Right atrium auricular region (tissue), 2 donors: ENCODE measurements at regions not wholly inside any gene's neighbourhood (a gene's known extent, or its start where the extent isn't known, plus 50 kb on each side); places are given as distances from the start of the nearest gene placed in this dataset.

Experiments used
- DNase-seq: peaks from one replicate; pipeline ENCODE4 v3.0.0-alpha.2; 2019; ENCODE audit warnings: low spot score
- H3K27ac ChIP-seq, 2 donors: fragments of 200-600 bp; sonication (generic); 1 replicate in 1 of 2; 2 replicates in 1 of 2; pipeline ENCODE4 v1.5.1; 2016 to 2019
- H3K27me3 ChIP-seq, 2 donors: fragments of 200-600 bp; sonication (generic); one replicate each; pipeline versions ENCODE4 v1.5.1 to v1.6.0; 2017 to 2019
- H3K36me3 ChIP-seq: fragments of 200-600 bp; sonication (generic); one replicate; pipeline ENCODE4 v1.5.1; 2016
- H3K4me1 ChIP-seq, 2 donors: fragments of 200-600 bp; sonication (generic); one replicate each; pipeline versions ENCODE4 v1.5.1 to v1.6.0; 2017 to 2019
- H3K4me3 ChIP-seq, 2 donors: fragments of 200-600 bp; sonication (generic); 1 replicate in 1 of 2; 2 replicates in 1 of 2; pipeline ENCODE4 v1.5.1; 2017 to 2019; ENCODE audit warnings: mild to moderate bottlenecking in 1 of 2, moderate library complexity in 1 of 2
- H3K9me3 ChIP-seq, 2 donors: fragments of 200-600 bp; sonication (generic); one replicate each; pipeline ENCODE4 v1.5.1; 2019
- TF ChIP-seq, protein P1 (sequence below), 2 donors: fragments of 200-600 bp; sonication (generic); IDR thresholded peaks; one replicate each; pipeline ENCODE4 v1.5.1; 2019; ENCODE audit warnings: antibody characterized with exemption in 2 of 2

DNA sequence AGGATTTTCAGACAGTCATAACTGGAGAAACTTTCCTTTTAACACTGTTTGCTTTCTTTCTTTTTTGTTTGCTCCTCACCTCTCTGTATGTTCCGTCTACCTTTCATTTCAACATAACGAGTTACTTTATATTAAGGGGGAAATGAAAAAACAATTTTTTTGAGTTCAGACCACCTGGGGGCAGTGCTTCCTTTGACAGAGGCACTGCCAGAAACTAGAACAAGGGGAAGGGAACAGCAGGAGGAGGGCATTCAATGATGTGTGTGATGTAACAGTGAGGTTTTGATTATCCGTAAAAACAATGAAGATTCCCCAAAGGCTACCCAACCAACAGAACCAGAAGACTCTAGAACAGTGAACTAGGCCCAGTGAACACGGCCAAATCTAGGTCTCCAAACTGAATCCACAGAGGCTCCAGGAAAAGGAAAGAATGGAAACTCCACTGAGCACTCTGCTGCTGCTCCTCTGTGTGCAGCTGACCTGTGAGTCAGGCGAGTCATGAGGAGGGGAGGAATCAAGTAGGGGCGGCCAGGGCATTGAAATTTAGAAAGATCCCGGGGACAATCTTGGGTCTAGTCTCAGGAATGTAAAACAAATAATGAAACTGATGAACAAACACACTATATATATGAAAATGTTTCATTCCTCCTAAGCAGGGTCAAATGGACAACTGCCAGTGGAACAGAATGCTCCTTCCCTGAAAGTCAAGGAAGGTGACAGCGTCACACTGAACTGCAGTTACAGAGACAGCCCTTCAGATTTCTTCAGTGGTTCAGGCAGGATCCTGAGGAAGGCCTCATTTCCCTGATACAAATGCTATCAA lies 323.5 kb downstream of the DAD1 start:
- H3K4me3 ChIP-seq = no peak overlapping the region
- H3K27ac ChIP-seq = no peak overlapping the region
- H3K9me3 ChIP-seq = no peaks in the 10 kb centered on the region
- H3K4me1 ChIP-seq = no peaks in the 10 kb centered on the region
- no peak for DNase-seq
- H3K27me3 ChIP-seq = no peaks in the 10 kb centered on the region
- no peaks in the 10 kb centered on the region for H3K36me3 ChIP-seq
- TF ChIP-seq, protein P1, sequence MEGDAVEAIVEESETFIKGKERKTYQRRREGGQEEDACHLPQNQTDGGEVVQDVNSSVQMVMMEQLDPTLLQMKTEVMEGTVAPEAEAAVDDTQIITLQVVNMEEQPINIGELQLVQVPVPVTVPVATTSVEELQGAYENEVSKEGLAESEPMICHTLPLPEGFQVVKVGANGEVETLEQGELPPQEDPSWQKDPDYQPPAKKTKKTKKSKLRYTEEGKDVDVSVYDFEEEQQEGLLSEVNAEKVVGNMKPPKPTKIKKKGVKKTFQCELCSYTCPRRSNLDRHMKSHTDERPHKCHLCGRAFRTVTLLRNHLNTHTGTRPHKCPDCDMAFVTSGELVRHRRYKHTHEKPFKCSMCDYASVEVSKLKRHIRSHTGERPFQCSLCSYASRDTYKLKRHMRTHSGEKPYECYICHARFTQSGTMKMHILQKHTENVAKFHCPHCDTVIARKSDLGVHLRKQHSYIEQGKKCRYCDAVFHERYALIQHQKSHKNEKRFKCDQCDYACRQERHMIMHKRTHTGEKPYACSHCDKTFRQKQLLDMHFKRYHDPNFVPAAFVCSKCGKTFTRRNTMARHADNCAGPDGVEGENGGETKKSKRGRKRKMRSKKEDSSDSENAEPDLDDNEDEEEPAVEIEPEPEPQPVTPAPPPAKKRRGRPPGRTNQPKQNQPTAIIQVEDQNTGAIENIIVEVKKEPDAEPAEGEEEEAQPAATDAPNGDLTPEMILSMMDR (IDR thresholded peaks at IDR 0.05) = no peak

DNA sequence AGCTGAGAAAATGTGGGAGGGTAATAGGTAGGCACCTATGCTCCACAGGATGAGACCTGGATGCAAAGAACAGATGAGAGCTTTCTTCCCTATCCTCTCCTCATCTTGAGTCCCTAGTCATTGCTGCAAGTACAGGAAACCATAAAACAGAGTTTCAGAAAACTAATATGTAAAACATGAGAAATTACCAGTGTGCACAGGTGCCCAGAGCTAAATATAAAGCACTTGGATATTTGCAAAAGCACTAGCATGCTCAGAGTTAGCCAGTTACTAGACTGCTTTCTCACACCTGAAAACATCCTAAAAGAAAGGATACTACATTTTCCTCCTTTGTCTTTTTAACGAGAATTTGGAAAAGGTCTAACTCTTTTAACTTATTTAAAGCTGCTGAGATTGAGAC lies 324.3 kb downstream of the DAD1 start:
- TF ChIP-seq, protein P1 (IDR thresholded peaks at IDR 0.05) = no peak
- no peaks in the 10 kb centered on the region for H3K36me3 ChIP-seq
- no peak for DNase-seq
- no peak overlapping the region for H3K27ac ChIP-seq
- no peaks in the 10 kb centered on the region for H3K27me3 ChIP-seq
- H3K9me3 ChIP-seq = no peaks in the 10 kb centered on the region
- no peak overlapping the region for H3K4me3 ChIP-seq
- no peaks in the 10 kb centered on the region for H3K4me1 ChIP-seq

DNA sequence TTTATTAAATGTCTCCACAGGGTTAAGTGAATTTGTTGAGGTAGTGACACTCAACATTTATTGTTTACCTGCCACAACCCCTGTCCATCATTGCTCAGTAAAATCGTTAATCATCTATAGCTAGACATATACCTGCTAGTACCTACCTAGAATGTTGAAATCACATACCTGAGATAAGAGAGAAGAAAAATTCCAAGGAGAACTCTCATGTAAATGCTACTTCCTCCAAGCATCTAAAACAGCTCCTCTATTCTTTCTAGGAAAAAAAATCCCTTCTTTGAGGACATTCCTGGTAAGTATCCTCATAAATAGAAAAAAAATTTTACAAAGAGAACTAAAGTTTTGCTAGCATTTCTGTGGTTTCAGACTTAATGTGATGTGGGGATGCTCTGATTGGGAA lies 325.1 kb downstream of the DAD1 start:
- H3K4me1 ChIP-seq = no peaks in the 10 kb centered on the region
- H3K27ac ChIP-seq = no peak overlapping the region
- DNase-seq = no peak
- H3K4me3 ChIP-seq = no peak overlapping the region
- TF ChIP-seq, protein P1 (IDR thresholded peaks at IDR 0.05) = no peak
- H3K36me3 ChIP-seq = no peaks in the 10 kb centered on the region
- H3K9me3 ChIP-seq = no peaks in the 10 kb centered on the region
- H3K27me3 ChIP-seq = no peaks in the 10 kb centered on the region

DNA sequence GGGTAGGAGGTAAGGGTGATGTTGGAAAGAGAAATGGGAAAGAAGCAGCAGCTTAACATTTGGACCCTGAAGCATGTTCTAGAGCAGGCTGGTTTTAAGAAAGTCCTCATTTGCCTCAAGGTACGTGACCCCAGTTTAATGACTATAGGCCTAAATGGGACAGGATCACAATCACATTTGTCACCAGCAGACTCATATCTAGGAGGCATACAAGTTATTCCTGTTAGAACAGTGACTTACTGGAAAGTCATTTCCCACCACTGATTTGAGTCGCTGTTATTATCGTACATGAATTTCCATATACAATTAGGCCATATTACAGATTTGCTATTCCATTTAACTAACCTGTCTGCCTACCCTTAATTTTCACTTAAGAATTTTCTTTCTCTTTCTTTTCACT lies 326.1 kb downstream of the DAD1 start:
- DNase-seq = no peak
- Histone ChIP-seq H3K27me3 (no peaks in the 10 kb centered on the region), H3K4me1 (no peaks in the 10 kb centered on the region), H3K9me3 (no peaks in the 10 kb centered on the region), H3K27ac (no peak overlapping the region), H3K36me3 (no peaks in the 10 kb centered on the region), H3K4me3 (no peak overlapping the region)
- TF ChIP-seq, protein P1 (IDR thresholded peaks at IDR 0.05) = no peak

DNA sequence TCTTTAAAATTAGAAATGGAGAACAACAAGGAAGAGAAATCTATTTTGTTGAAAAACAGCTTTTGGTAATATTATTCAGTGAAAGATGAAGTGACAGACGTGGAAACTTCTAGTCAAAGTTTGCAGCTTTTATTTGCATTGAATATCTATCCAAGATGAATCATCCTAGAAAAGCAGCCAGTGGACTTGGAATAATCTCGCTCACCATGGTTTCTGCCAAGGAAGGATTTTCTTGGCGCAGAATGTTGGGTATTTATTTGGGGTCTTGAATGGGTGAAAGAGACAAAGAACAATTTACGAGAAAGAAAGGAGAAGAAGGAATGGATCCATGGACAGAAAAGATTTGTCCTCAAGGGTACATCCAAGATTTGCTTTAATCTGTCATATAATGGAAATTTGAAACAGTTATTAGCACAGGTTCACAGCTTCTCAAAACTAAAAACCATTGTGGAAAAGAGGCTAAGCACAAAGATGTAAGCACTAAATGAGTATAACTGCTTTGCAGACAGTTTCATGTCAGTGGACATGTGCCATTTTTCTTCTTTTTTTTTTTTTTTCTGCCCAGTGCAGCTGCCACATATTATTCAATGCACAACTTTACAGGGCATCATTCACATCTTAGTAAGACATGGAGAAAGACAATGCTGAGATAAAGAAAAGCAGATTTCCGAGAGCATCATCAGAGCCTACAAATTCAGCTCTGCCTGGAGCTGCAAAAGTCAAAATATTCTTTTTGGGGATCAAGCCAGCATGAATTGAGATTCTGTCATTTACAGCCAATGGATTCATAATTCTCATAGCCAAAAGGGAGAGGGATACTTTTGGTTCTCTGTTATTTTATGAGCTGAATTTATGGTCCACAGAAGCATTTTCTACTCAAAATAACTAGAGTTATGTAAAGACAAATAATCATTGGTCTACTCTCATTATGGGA lies 333.7 kb downstream of the DAD1 start:
- no peaks in the 10 kb centered on the region for H3K36me3 ChIP-seq
- H3K9me3 ChIP-seq = no peaks in the 10 kb centered on the region
- H3K27me3 ChIP-seq = no peaks in the 10 kb centered on the region
- no peak for DNase-seq
- no peak overlapping the region for H3K27ac ChIP-seq
- no peak overlapping the region for H3K4me3 ChIP-seq
- no peaks in the 10 kb centered on the region for H3K4me1 ChIP-seq
- TF ChIP-seq, protein P1 (IDR thresholded peaks at IDR 0.05) = no peak
